ENCODE measurements at regions not wholly inside any gene's neighbourhood (a gene's known extent, or its start where the extent isn't known, plus 50 kb on each side); places are given as distances from the start of the nearest gene placed in this dataset.

GRCh38 chr1:109827466-109827865 is 63.7 kb upstream of the EPS8L3 start:
- DNase-seq: no peak
- H3K27ac ChIP-seq (ENCODE audit: low read length): no peak overlapping the region
- H3K27me3 ChIP-seq (ENCODE audit: control insufficient read depth, insufficient read depth, low read length): no peaks in the 10 kb centered on the region
- peaks cover 21% of the 10 kb centered on the region for H3K4me1 ChIP-seq (ENCODE audit: control insufficient read depth, insufficient read depth, low read length)
- H3K4me3 ChIP-seq (ENCODE audit: low read length): no peak overlapping the region
- no peaks in the 10 kb centered on the region for H3K36me3 ChIP-seq (ENCODE audit: control insufficient read depth, insufficient read depth, low read length)
- H3K9me3 ChIP-seq (replicated peaks; ENCODE audit: control insufficient read depth, low read depth, low read length): no peaks in the 10 kb centered on the region
- WGBS (ENCODE audit: insufficient coverage): 67% methylated on average over 1 of the region's 4 CpGs

GRCh38 chr1:109826930-109827349 is 63.2 kb upstream of the EPS8L3 start:
- WGBS (ENCODE audit: insufficient coverage): 71% methylated on average over 8 of the region's 10 CpGs
- Histone ChIP-seq H3K36me3 (ENCODE audit: control insufficient read depth, insufficient read depth, low read length) (no peaks in the 10 kb centered on the region), H3K27ac (ENCODE audit: low read length) (no peak overlapping the region), H3K27me3 (ENCODE audit: control insufficient read depth, insufficient read depth, low read length) (no peaks in the 10 kb centered on the region), H3K4me1 (ENCODE audit: control insufficient read depth, insufficient read depth, low read length) (peaks cover 27% of the 10 kb centered on the region), H3K9me3 (replicated peaks; ENCODE audit: control insufficient read depth, low read depth, low read length) (no peaks in the 10 kb centered on the region), H3K4me3 (ENCODE audit: low read length) (no peak overlapping the region)
- DNase-seq: no peak

GRCh38 chr1:109826446-109826845 is 62.7 kb upstream of the EPS8L3 start:
- DNase-seq: no peak
- H3K36me3 ChIP-seq (ENCODE audit: control insufficient read depth, insufficient read depth, low read length): no peaks in the 10 kb centered on the region
- peaks cover 32% of the 10 kb centered on the region for H3K4me1 ChIP-seq (ENCODE audit: control insufficient read depth, insufficient read depth, low read length)
- no peaks in the 10 kb centered on the region for H3K27me3 ChIP-seq (ENCODE audit: control insufficient read depth, insufficient read depth, low read length)
- no peaks in the 10 kb centered on the region for H3K9me3 ChIP-seq (replicated peaks; ENCODE audit: control insufficient read depth, low read depth, low read length)
- no peak overlapping the region for H3K27ac ChIP-seq (ENCODE audit: low read length)
- H3K4me3 ChIP-seq (ENCODE audit: low read length): no peak overlapping the region

- Histone ChIP-seq H3K36me3 (ENCODE audit: control insufficient read depth, insufficient read depth, low read length) (no peaks in the 10 kb centered on the region), H3K27ac (ENCODE audit: low read length) (no peak overlapping the region), H3K4me1 (ENCODE audit: control insufficient read depth, insufficient read depth, low read length) (peaks cover 37% of the 10 kb centered on the region), H3K4me3 (ENCODE audit: low read length) (no peak overlapping the region), H3K27me3 (ENCODE audit: control insufficient read depth, insufficient read depth, low read length) (peaks cover 3% of the 10 kb centered on the region), H3K9me3 (replicated peaks; ENCODE audit: control insufficient read depth, low read depth, low read length) (no peaks in the 10 kb centered on the region)
- WGBS (ENCODE audit: insufficient coverage): 82% methylated on average over 8 of the region's 12 CpGs
- DNase-seq: no peak
Measured at GRCh38 chr1:109824349-109825115, 60.8 kb upstream of the EPS8L3 start.

- Histone ChIP-seq H3K27me3 (ENCODE audit: control insufficient read depth, insufficient read depth, low read length) (peaks cover 3% of the 10 kb centered on the region), H3K36me3 (ENCODE audit: control insufficient read depth, insufficient read depth, low read length) (no peaks in the 10 kb centered on the region), H3K4me1 (ENCODE audit: control insufficient read depth, insufficient read depth, low read length) (peaks cover 43% of the 10 kb centered on the region), H3K9me3 (replicated peaks; ENCODE audit: control insufficient read depth, low read depth, low read length) (no peaks in the 10 kb centered on the region), H3K27ac (ENCODE audit: low read length) (no peak overlapping the region), H3K4me3 (ENCODE audit: low read length) (no peak overlapping the region)
- 64% methylated on average over 14 of the region's 16 CpGs for WGBS (ENCODE audit: insufficient coverage)
- no peak for DNase-seq
Measured at GRCh38 chr1:109823543-109824348, 60.0 kb upstream of the EPS8L3 start.

- 72% methylated on average over 6 of the region's 6 CpGs for WGBS (ENCODE audit: insufficient coverage)
- no peak for DNase-seq
- H3K27ac ChIP-seq (ENCODE audit: low read length): no peak overlapping the region
- H3K27me3 ChIP-seq (ENCODE audit: control insufficient read depth, insufficient read depth, low read length): peaks cover 4% of the 10 kb centered on the region
- peaks cover 51% of the 10 kb centered on the region for H3K4me1 ChIP-seq (ENCODE audit: control insufficient read depth, insufficient read depth, low read length)
- no peaks in the 10 kb centered on the region for H3K9me3 ChIP-seq (replicated peaks; ENCODE audit: control insufficient read depth, low read depth, low read length)
- H3K4me3 ChIP-seq (ENCODE audit: low read length): no peak overlapping the region
- no peaks in the 10 kb centered on the region for H3K36me3 ChIP-seq (ENCODE audit: control insufficient read depth, insufficient read depth, low read length)
Measured at GRCh38 chr1:109822749-109823542, 59.2 kb upstream of the EPS8L3 start.

- H3K27me3 ChIP-seq (ENCODE audit: control insufficient read depth, insufficient read depth, low read length): peaks cover 4% of the 10 kb centered on the region
- no peak for DNase-seq
- 75% methylated on average over 10 of the region's 14 CpGs for WGBS (ENCODE audit: insufficient coverage)
- H3K27ac ChIP-seq (ENCODE audit: low read length): no peak overlapping the region
- peaks cover 54% of the 10 kb centered on the region for H3K4me1 ChIP-seq (ENCODE audit: control insufficient read depth, insufficient read depth, low read length)
- H3K36me3 ChIP-seq (ENCODE audit: control insufficient read depth, insufficient read depth, low read length): no peaks in the 10 kb centered on the region
- no peaks in the 10 kb centered on the region for H3K9me3 ChIP-seq (replicated peaks; ENCODE audit: control insufficient read depth, low read depth, low read length)
- no peak overlapping the region for H3K4me3 ChIP-seq (ENCODE audit: low read length)
Measured at GRCh38 chr1:109821831-109822745, 58.4 kb upstream of the EPS8L3 start.

- peak; percentile 54 for DNase-seq
- Histone ChIP-seq H3K4me1 (ENCODE audit: control insufficient read depth, insufficient read depth, low read length) (peaks cover 54% of the 10 kb centered on the region), H3K9me3 (replicated peaks; ENCODE audit: control insufficient read depth, low read depth, low read length) (no peaks in the 10 kb centered on the region), H3K27ac (ENCODE audit: low read length) (no peak overlapping the region), H3K4me3 (ENCODE audit: low read length) (no peak overlapping the region), H3K36me3 (ENCODE audit: control insufficient read depth, insufficient read depth, low read length) (no peaks in the 10 kb centered on the region), H3K27me3 (ENCODE audit: control insufficient read depth, insufficient read depth, low read length) (peaks cover 4% of the 10 kb centered on the region)
- 68% methylated on average over 6 of the region's 8 CpGs for WGBS (ENCODE audit: insufficient coverage)
Measured at GRCh38 chr1:109821221-109821669, 57.5 kb upstream of the EPS8L3 start.

GRCh38 chr1:109819906-109820305 is 56.2 kb upstream of the EPS8L3 start:
- H3K36me3 ChIP-seq (ENCODE audit: control insufficient read depth, insufficient read depth, low read length): no peaks in the 10 kb centered on the region
- H3K4me3 ChIP-seq (ENCODE audit: low read length): no peak overlapping the region
- peaks cover 4% of the 10 kb centered on the region for H3K27me3 ChIP-seq (ENCODE audit: control insufficient read depth, insufficient read depth, low read length)
- no peak for DNase-seq
- H3K27ac ChIP-seq (ENCODE audit: low read length): no peak overlapping the region
- H3K9me3 ChIP-seq (replicated peaks; ENCODE audit: control insufficient read depth, low read depth, low read length): peaks cover 6% of the 10 kb centered on the region
- H3K4me1 ChIP-seq (ENCODE audit: control insufficient read depth, insufficient read depth, low read length): peaks cover 58% of the 10 kb centered on the region
- WGBS (ENCODE audit: insufficient coverage): no CpG with 5 or more reads among the region's 3 CpGs
